HT1080 (cell line): ENCODE measurements at regions not wholly inside any gene's neighbourhood (a gene's known extent, or its start where the extent isn't known, plus 50 kb on each side); places are given as distances from the start of the nearest gene placed in this dataset.
A peak's percentile ranks its signal among the peaks of the same experiment; 100 is the strongest.

Experiments
- DNase-seq: peaks from one replicate; pipeline ENCODE4 v3.0.0-alpha.2; 2015; ENCODE audit warnings: low read depth

- DNase-seq, result no peak
Observed at GRCh38 chr2:120439637-120440384, 93.9 kb downstream of the INHBB start.

DNA sequence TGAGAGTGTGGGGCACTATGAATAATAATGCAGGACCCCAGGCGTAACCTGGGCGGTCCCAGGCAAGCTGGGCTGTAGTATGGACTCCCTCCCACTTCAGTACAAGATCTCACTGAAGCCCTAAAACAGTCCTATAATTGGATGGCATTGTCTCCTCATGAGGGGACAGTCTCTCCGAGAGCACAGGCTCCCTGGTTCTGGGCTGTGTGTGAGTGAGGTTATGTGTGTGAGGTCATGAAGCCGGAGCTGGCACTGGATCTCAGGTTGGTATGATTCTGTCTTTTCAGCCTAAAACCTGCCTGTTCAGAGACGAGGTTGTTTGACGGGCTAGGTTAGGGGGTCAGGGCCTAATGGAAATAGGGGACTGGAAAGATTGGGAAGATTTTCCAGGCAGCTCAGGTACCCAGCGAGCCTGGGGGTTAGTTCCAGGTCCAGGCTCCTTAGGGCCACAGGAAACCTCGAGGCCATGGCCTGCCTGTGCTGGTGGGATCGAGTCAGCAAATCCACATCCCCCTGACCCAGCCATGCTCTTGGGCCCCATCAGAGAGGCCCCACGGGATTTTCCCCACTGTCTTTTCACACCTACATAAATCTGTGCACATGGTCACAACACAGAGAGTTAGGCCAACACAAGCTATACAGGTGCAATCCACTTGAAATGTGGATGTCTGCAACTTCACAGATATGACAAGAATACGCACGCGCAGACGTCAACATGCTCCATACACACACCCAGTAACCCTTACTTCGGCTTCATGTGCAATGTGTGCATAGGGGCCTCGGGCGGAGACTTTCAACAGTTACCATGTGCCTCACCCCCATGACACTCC is 94.8 kb downstream of the INHBB start:
- DNase-seq, result no peak

DNA sequence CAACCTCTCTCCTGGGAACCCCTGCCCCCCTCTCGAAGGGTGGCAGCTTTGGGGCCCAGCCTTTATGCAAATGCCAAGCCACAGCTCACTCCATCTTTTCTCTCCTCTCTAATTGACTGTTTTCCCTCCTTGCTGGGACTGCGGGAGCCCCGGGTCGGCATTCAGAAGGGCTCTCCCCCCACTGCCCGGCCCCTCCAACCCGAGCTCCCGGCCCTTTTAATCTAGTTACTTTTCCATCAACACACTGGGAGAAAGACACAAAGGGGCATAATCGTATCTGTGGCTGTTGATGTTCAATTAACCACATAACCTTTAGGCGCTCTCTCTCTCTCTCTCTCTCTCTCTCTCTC is 95.4 kb downstream of the INHBB start:
- no peak for DNase-seq

DNA sequence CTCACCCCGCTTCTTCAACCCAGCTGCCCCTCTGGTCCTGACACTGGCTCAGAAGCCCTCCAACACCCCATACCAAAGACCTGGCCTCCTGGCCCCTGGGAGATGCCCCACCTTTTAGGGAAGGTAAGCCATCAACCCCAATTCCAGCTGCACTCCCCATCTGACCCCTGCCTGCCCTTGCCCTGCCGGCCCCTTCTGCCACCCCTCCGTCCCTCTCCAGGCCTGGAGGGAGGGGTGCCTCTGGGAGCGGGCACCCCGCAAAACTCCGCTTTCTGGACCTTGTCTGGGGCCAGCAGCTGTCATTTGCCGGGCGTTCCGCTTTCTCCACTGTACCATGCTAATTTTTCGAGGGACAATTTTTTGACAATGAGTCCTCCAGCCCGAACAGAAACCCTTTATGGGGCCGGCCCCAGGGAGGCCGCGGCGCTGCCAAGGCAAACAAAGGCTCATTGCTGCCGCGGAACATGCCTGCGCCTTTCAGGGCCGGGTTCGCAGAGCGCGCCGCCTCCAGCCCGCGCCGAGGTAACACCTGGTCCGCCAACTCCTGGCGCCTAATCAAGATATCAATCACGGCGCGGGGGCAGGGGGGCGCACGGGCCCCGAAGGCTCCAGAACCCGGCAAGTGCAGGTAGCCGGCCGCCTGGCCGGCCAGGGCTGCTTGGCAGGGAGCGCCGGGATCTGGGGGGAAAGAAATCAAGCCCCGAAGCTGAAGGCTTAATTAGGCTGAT is 96.0 kb downstream of the INHBB start:
- DNase-seq, result no peak

- no peak for DNase-seq
Observed at GRCh38 chr2:120442541-120442922, 96.6 kb downstream of the INHBB start.

GRCh38 chr2:120442923-120443571 is 97.1 kb downstream of the INHBB start:
- DNase-seq, result no peak

GRCh38 chr2:120443946-120444345 is 98.0 kb downstream of the INHBB start:
- DNase-seq, result no peak

GRCh38 chr2:120444691-120445240 is 98.8 kb downstream of the INHBB start:
- DNase-seq, result no peak

GRCh38 chr2:120445449-120446143 is 99.7 kb downstream of the INHBB start:
- no peak for DNase-seq

DNA sequence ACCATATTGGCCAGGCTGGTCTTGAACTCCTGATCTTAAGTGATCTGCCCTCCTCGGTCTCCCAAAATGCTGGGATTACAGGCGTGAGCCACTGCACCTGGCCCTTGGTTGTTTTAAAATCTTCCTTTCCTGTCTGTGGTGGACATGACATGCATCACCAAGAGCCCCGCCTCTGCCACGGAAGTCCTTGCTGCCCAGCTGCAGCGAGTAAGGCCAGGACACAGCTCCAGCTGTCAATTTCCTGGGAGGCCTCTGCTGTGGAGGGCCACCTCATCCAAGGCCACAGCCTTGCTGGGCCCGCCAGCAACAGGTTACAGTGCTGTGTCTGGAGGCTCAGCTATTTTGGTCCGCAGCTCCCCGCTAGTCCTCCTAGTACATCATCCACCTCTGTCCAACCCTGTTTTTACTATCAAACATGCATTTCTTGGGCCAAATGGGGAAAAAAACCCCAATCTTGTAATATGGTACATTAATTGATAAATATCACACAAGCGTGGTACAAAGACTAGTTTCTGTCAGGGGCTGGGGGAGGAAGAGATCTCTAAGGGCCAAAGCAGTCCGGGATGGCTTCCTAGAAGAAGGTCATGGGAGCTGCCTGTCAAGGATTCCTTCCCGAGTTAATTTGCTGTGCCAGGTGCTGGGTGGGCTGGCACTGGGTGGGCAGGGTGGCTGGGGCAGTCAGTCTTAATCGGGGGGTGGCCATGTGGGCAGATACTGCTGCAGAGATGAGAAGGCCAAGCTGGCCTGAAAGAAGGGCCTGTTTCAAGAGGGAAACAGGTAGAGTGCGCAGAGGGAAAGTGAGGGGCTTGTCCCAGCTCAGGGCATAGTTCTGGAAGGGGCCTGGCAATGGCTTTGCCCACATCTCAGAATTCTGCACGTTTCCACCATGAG is 100.5 kb downstream of the INHBB start:
- DNase-seq, result no peak

DNA sequence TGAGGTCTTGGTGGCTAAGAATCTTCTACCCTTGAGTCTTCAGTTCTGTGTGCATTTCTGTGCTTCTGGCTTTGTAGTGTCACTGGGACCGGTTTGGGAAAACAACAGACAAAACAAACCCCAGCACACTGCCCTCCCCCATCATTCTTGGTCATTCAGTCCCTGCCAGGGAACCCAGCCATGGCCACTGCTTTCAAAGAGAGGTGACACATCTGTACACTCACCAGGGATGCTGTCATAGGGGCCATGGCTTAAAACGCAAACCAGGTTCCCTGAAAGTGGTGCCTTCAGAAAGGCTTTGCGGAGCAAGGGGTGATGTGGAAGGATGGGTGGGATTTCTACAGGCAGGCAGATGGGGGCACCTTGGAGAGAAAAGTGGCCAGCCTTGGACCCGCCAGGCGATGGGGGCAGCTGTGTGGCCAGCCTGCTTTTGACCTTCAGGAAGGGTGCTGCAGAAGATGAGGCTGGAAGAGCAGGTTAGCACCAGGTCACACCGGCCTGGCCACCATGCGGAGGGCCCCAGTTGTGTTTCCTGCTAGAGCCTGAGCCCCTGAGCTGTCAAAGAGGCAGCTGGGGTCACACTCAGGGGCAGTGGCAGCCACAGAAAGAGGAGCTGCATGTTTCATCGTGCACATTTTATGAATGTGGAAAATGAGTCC is 101.3 kb downstream of the INHBB start:
- DNase-seq, result no peak

DNA sequence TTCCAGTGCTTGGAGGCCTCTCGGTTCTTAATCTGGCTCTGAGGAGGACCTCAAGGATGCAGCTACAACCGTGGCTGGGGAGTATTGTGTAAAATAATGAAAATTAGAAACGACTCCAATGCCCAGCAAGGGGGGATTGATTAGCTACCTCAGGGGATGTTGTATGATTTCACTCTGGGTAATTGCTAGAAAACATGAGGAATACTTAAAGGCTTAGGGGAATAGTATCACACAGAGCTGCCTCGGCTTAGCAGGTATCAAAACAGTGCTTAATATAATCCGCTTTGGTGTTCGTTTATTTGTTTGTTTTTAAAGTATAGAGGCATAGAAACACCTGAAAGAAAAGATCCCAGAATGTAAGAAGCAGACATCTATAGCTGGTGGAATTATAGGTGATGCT is 102.5 kb downstream of the INHBB start:
- no peak for DNase-seq

GRCh38 chr2:120448961-120449810 is 103.2 kb downstream of the INHBB start:
- DNase-seq, result no peak

DNA sequence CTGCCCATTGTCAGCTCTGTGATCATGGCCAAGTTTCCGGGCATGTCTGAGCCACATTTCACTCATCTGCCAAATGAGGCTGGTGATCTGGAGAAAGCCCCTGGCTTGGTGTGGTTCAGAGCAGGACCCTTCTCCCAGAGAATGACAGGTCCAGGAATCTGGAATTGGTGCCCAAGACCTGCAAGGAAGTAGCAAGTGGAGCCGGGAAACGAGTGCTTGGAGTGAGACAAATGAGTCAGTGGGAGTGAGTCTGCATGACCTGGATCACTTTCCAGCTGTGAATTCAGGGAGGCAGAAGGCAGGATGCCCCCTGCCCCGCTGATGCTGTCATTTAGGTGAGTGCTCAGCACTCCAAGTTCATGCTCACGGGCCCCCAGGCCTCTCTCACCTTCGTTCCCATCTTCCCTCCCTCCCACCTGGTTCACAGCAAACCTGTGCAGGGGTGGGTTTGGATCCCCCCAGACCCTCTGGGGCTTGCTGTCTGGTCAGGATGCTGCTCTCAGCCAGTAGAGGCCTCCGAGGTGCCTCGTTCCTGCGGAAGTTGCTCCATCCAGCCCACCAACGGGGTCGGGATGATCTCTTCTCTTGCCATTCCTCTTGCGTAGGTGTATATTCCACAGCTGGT is 104.4 kb downstream of the INHBB start:
- DNase-seq, result peak; percentile 19

GRCh38 chr2:120451334-120451733 is 105.4 kb downstream of the INHBB start:
- no peak for DNase-seq

- DNase-seq, result no peak
Observed at GRCh38 chr2:120452131-120452530, 106.2 kb downstream of the INHBB start.

DNA sequence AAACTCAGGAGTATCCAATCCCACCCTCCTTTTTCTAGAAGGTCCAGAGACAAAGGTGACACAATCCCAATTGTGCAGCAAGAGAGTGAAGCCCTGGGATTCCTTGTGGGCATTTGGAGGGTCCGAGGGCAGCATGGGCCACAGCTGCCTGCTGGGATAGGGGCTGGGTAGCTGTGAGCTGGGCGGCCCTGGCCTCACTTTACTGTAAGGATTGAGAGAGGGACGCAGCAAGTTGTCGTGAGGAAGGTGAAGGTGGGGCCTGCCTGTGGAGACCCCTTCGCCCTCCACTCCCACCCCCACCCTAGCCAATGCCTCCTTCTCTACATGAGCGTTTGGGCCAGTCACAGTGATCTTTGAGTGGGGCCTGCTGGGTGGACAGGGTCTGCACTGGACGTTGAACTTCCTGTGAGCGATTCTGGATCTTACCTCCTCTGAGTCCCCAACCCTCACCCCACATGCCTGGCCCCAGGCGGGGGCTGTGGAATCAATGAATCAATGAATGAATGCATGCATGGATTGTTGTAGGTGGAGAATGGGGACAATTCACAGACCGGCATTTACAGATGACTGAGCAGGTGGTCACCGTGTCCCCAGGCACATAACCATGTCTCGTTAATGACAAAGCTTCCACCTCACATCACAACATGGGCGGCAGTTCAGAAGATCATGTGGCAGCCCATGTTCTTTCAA is 107.2 kb downstream of the INHBB start:
- no peak for DNase-seq
